ENCODE measurements at regions not wholly inside any gene's neighbourhood (a gene's known extent, or its start where the extent isn't known, plus 50 kb on each side); places are given as distances from the start of the nearest gene placed in this dataset.
"Not testable (repeated sequence)": the region's sequence is repeated elsewhere in the genome, so short reads cannot be mapped to it uniquely, and the experiment has no call there.

DNA sequence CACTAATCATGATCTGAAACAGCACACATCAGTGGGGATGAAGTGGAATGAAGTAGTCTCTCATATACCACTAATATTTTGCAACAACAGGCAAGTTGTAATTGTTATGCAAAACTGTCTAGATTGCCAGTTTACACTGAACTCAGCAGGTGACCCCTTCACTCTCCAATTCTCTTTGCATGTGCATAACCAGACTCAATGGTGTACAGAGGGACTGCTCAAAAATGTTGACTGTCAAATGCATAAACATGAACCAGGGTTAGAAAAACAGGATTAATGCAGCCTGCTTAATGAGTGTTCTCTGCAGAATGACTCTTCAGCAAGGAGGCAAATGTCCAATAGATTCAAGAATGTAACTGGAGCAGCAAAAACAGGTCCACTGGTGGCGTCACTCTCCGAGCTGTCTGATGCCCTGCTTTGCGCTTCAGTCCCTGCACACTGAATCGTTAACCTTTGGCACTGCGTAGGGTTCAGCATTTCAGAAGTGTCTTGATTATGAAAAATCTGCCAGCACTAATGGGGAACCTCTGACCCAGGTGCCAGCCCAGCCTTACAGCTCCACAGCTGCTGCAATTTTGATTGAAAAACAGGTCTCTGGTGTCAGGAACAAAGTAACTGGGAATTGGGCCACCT is 209.3 kb downstream of the TDRD15 start:
- DNase-seq (ENCODE audit: low spot score) = no peak

DNA sequence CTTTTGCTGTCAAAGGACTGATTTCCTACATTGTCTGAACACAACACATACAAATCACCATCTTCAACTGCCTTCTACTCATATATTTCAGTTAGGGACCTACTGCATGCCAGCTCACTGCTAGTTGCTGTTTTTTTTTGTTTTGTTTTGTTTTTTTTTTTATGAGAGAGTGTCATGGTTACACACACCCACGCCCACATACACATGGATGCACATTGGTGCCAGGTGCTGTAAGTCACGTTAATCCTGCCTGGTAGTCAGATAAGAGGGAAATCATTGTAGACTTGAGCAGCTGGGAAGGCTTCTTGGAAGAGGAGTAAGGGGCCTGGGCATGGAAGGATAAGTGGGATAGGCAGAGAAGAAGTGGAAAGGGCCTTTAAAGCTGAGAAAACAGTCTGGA is 209.9 kb downstream of the TDRD15 start:
- DNase-seq (ENCODE audit: low spot score) = no peak

DNA sequence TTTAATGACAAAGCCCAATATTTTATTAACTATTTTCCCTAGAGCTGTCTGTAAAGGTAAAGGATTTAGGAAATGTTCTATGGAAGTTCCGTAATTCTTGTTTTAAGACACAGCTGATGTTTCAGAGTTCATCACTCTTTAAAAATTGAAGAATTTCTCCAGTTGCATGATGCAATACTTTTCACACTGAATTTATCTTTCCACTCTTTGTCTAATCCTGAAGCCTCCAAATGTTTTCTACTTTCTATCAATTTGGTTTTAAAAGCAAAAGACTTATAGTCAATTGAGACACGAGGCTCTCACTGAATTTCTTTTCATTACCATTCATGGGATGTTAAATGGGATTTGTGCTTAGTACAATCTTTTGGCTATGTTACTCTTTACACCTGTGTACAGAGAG is 223.2 kb downstream of the TDRD15 start:
- DNase-seq (ENCODE audit: low spot score) = no peak

DNA sequence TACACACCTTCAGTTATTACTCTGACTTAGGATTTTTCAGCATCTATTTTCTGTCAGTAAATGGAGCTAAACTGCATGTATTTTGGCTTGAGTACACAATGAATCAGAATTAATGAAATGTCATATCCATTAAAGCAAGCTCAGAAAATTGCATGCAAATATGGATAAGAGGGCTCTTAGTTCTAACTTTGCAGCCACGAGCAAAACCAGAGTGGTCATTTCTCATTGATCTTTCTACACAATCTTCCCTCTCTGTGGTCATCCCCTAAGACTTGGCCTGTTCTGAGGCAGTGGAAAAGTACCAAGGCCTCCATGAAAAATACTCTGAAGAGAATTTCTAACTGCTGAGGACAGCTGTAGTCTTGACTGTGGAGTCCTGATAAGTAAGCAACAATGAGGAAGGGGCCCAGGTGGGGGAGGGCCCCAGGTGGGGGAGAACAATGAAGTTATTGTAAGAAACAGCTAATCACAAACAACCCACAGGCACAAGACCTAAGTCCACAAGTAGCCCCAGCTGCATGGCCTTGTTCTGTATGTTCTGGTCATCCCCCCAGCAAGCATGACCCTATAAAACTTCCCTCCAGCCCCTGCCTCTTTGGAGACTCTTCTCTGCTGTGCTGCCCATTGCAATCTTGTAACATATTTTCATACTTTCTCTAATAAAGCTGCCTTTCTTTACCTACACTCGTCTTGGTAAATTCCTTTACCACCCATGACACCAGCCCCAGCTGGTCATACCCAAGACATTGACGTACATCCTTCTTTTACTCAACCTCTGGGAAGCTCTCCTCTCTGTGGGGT is 230.3 kb downstream of the TDRD15 start:
- no peak for DNase-seq (ENCODE audit: low spot score)

DNA sequence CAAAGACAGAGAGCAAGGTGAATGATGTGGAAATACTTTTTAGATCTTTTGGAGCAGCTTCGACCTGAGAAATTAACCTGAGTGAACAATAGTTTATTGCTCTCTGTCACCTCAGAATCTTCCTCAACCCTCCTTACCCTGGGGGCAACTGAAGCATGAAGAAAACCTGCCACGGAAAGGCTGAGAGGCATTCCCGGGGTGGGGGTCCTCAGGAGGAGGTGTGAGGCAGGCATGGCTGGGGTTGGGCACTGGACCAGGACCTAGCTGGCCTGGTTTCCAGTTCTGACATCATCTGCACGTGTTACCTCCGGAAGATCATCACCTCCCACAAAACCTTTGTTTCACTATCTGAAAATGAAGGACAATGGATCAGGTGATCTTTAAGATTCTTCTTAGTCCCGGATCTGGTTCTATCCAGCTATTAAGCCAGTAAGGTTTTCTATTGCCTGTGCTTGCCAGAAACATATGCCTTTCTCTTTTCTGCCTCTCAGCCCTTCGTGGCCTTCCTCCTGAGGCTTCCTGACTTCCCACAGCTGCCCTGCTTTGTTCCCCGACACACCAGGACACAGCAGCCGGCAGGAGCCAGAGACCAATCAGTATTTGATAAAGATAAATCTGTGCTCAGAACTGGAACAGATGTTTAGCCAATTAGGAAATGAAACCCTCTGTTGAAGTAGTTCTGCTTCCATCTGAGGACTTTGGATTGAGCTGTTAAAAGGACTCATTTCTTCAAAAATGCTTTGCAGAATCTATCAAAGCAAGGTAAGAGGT is 232.5 kb downstream of the TDRD15 start:
- DNase-seq (ENCODE audit: low spot score) = no peak

DNA sequence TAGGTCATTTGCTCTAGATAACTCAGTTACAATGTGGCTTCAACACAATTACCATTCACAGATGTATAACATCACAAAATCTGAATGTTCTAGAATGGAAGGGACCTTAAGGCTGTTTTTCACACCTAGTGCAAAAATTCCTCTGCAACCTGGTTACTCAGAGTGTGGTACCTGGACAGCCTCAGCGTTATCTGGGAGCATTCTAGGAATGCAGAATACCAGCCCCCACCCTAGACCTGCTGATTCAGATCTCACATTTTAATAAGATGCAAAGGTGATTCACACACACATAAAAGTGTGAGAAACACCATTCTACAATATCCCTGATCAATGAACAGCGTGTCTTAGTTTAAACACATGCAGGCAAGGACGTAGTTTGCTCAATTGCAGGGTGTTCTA is 233.1 kb downstream of the TDRD15 start:
- no peak for DNase-seq (ENCODE audit: low spot score)

DNA sequence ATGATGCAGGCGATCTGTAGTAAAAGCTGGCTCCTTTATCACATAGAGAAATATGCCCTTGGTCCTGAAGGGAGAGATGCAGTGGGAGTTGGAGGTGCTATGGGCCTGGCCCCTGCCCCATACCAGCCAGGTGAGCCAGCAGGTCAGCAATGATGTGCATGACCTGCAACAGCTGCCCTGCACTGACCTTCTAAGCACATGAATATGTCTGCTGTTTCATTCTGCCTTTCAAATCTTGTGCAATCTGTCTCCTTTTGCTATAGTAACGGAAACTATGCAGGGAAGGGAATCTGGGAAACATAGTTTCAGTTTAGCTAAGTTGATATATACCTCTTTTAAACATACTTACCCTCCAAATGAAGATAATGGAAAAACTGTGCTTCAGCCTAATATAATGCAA is 235.2 kb downstream of the TDRD15 start:
- no peak for DNase-seq (ENCODE audit: low spot score)

DNA sequence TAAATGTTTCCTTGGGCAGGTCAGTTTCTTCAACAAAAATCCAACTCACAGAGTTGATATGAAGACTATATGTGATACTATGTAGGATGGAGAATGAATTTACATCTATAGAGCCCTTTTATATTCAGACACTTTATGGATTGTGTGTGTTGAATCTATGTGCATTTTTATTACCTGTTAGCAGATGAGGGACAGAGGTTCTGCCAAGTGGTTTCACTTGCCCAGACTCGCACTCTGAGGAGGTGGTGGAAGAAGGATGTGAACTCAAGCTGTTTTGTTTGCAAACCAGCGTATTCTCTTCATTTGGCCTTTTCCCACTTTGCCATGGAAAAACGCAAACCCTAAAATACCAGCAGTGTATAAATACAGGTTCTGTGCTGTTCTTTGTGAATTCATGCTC is 237.6 kb downstream of the TDRD15 start:
- DNase-seq (ENCODE audit: low spot score) = no peak

DNA sequence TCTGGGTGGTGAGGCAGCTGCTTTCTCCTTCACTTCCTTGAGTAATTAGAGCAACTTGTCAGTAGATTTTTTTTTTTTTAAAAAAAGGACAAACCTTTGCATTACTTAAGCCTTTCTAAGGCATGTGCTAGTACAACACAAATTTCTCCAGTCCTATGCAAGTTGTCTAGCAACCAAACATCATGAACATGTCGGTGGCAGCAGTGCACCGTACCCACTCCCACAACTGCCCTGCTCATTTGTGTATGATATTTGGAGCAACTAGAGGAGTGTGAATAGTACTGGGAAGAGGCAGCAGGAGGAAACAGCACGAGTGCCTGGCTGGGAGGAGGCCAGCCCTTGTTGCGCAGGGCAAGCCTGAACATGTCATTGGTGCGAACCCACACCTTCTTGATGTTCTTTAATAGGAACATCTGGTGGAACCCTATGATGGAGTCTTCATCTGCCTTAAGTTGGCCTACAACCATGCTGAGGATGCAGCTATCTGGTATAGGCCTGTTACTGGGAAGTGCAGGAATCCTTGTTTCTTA is 238.3 kb downstream of the TDRD15 start:
- DNase-seq (ENCODE audit: low spot score) = no peak

DNA sequence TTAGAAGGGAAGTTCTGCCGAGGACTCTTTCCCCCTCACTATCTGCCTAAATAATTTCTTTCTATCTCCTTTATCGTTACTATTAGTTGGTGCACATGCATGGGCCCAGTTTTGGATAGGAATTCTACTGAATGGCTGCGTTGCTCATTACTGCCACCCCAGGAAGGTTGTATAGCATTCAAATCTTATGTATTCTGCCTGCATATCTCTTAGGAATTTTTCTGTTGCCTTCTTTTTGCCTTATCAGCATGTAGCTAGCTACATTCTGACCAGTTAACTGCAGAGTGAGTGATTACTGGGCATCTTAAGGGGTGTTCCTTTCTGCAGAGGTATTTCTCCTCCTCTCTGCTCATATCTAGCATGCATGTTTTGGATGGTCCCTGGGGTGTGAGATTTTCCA is 239.6 kb downstream of the TDRD15 start:
- no peak for DNase-seq (ENCODE audit: low spot score)

DNA sequence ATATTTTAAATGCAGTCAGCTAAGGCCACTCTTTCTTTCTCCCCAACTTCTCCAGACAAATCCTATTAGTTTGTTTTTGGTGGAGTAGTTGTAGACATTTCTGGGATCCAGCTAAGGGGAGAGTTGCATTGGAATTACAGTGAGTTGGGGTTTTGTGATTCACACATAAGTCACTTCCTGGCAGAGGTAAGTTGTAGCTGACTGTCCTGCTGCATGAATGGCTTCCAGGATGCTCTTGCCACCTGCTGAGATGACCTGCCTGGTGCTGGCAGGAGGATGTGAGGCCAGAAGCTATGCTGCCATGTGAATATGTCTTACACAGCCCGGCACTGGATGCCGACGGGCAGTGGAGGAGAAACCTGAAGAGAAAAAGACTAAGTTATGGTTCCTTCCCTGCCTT is 243.7 kb downstream of the TDRD15 start:
- DNase-seq (ENCODE audit: low spot score) = no peak

DNA sequence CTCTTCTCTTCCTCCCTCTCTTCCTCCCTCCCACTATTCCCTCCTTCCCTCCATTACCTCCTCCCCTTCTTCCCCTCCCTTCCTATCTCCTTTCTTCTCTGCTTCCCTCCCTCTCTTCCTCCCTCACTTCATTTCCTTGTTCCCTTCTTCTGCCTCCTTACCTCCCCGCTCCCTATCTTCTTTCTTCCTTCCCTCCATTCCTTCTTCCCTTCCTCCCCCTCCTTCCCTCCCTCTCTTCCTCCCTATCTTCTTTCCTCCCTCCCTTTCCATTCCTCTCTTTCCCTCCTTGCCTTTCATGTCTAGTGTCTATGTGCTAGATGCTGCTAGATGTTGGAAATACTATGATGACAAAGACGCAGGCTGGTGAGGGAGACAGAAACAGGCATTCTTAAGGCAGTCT is 246.0 kb downstream of the TDRD15 start:
- DNase-seq (ENCODE audit: low spot score) = no peak

DNA sequence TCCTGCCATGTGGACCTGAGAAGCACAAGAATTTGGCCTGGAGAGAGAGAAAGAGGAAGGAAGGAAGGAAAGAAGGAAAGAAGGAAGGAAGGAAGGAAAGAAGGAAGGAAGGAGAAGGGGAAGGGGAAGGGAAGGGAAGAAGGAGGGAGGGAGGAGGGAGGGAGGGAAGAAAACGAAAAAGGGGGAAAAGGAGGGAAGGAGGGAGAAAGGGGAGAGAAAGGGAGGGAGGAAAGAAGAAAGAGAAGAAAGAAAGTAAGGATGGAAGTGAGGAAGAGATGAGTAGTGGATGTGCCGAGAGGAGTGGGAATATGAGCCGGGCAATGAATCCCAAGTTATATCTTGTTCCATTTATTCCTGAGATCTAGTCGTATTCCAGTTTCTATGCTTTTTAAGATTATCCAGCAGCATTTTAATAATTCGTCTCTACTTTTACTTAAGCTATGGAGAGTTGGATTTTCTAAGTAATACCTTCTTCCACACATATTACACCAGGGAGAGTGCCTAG is 247.8 kb downstream of the TDRD15 start:
- no peak for DNase-seq (ENCODE audit: low spot score)

DNA sequence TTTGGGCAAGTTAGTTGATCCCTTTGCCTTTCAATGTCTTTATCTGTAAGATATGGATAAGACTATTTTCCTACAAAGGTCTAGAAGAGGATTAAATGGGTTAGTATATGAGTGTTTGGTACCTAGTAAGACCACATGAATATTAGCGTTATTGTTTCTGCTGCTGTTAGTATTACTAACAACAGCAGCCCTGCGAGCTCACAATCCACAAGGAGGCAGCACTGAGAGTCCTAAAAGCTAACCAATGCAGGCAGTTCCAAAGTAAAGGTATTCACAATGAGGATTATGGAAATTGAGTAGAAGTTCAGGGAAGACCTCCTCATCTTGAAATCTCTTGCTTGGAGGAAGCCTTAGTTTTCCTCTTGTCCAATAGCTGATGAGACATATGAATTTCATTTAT is 248.9 kb downstream of the TDRD15 start:
- DNase-seq (ENCODE audit: low spot score) = no peak

DNA sequence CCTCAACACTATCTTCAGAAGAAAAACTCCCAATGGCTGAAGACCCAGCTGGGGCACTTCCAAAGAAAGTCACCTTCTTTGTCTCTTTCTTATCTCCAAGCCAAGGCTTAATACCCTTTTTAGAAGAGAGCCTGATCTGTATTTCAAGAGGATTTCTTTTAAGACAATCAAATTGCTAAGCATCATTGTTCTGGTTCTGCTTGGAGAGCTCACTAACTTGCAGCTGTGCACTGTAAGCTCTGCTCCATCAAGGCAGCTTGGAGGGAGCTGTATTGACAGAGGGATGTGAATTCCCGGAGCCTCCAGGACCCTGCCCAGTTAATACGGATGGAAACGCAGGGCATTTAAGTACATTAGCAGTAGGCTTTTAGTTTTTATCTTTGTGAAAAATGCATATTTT is 253.1 kb downstream of the TDRD15 start:
- DNase-seq (ENCODE audit: low spot score) = no peak

DNA sequence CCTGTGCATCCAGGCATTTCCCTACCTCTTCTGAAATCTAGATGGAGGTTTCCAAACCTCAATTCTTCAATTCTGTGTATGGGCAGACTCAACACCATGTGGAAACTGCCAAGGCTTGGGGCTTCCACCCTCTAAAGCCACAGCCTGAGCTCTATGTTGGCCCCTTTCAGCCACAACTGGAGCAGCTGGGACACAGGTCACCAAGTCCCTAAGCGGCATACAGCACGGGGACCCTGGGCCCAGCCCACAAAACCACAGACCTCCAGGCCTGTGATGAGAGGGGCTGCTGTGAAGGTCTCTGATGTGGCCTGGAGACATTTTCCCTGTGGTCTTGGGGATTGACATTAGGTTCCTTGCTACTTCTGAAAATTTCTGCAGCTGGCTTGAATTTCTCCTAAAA is 255.4 kb downstream of the TDRD15 start:
- no peak for DNase-seq (ENCODE audit: low spot score)

DNA sequence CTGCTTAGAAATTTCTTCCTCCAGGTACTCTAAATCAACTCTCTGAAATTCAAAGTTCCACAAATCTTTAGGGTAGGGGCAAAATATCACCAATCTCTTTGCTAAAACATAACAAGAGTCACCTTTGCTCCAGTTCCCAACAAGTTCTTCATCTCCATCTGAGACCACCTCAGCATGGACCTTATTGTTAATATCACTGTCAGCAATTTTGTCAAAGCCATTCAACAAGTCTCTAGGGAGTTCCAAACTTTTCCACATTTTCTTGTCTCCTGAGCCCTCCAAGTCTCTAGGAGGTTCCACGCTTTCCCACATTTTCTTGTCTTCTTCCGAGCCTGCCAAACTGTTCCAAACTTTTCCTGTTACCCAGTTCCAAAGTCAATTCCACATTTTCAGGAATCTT is 255.9 kb downstream of the TDRD15 start:
- not testable (repeated sequence) for DNase-seq (ENCODE audit: low spot score)

DNA sequence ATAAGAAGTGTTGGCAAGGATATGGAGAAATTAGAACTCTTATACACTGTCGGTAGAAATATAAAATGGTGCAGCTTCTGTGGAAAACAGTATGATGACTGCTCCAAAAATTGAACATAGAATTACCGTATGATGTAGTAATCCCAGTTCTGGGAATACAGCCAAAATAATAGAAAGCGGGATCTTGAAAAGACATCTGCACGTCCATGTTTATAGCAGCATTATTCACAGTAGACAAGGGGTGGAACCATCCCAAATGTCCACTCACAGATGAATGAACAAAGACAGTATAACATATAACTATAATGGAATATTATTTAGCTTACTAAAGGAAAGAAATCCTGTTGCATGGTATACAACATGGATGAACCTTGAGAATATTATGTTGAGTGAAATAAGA is 257.7 kb downstream of the TDRD15 start:
- no peak for DNase-seq (ENCODE audit: low spot score)

DNA sequence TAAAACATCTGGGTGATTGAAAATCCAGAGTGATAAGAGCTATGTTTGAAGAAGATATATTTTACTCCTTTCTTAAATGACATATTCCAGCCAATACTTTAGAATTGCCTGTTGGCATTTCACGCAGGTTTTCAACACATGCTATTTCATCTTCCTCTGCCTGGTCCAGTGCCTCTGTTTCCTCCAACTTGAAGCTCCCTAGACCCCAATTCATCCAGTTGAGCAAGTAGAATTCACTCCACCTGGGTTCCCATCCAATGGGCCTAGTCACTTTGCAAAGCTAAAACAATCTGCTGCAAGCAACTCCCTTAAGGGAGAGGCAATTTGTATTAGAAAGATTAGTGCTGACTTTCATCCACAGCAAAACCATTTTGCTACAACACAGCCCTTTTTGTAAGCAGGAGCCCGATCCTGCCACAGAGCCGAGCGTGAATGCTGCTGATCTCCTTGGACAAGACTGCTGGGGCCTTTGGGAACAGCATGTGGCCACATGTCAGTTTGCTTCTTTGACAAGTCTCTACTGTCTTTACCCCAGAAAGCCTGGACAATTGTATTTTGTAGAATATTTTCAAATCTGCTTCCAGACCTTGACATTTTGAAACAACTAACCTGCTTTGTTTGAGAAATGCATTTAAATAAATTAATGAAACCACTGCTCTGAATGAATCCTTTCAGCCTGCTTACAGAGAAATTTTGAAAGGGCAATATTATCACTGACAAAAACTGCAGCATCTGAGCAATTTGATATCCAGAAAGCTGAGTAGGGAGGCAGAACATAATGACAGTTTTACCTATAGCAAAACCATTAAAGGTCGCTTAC is 259.1 kb downstream of the TDRD15 start:
- DNase-seq (ENCODE audit: low spot score) = no peak

DNA sequence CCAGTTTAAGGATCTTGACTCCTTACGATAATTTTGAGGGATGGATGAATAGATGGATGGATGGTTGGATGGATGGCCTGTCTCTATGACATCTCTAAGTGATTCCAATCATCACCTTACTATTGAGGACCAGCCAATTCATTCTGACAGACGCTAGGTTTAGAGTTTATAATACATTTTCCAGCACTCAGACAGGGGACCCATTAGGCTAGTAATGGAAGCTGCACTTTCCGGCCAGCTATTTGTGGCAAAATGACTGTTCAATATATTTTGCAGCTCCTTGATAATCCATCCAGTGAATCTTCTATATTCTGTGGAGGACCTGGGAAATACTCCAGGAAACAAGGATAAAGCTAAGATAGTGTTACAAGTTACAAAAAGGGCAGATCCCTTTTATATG is 262.9 kb downstream of the TDRD15 start:
- DNase-seq (ENCODE audit: low spot score) = no peak

DNA sequence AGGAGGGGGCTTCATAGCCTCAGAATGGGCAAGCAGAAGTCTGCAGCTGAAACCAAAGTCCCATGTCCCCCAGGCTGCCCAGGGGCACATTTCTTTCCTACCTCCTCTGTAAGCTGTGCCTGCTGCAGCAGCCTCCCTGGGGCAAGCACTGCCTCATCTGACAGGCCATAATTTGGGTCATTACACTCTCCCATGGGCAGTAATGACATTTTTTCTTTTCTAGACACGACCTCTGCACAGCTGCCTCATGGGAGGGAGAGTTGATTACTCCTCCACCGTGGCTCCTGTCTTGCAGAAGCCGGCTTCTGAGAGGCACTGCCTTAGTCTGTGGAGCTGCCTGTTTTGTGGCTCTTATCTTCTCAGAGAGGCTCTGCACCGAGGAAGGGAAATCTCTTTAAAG is 268.9 kb downstream of the TDRD15 start:
- DNase-seq (ENCODE audit: low spot score) = no peak

DNA sequence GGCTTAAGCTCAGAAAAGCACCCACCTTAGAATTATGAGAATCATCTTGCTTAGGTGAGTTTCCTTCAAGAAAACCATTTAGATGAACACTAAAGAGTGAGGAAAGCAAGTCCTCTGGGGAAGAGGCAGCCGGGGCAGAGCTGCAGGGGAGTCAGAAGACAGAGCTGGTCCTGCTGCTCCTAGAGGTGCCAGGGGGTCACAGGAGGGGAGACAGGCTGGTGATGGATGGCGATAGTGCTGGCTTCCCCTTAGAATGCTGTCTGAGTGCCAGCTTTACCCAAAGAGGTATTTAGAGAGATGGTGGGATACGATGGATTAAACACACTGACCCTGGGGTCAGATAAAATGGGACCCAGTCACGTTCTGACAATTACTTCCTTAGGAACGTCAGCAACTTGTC is 269.4 kb downstream of the TDRD15 start:
- DNase-seq (ENCODE audit: low spot score) = no peak

Data from ecto neural progenitor cell (in vitro differentiated cells).